HCT116 (cell line): ENCODE measurements at regions not wholly inside any gene's neighbourhood (a gene's known extent, or its start where the extent isn't known, plus 50 kb on each side); places are given as distances from the start of the nearest gene placed in this dataset.

Experiments used
- ATAC-seq: fragments of 200-7000 bp; cut with Tn5 transposase; 2 replicates; pipeline ENCODE4 v1.9.1; 2020; ENCODE audit warnings: mild to moderate bottlenecking, moderate library complexity
- BruUV-seq: library from RNA; stranded (reverse); fragments of 400-500 nt; replicated peaks from 2 replicates; lab custom pipeline; 2021; lab: Mats Ljungman, UMichigan
- CTCF ChIA-PET: fragments of 300-600 bp; sonication (Branson Sonifier 250); formaldehyde crosslinking; loops from one replicate; lab custom pipeline; 2021; ENCODE audit warnings: antibody characterized with exemption; lab: Charles Lee
- POLR2A ChIA-PET: fragments of 300-600, 350-600 bp; sonication (Branson Sonifier 250); formaldehyde crosslinking; loops from one replicate; lab custom pipeline; 2021; ENCODE audit warnings: antibody characterized with exemption; lab: Charles Lee
- RAD21 ChIA-PET, 2 experiments: fragments of 300-600 bp; sonication (Branson Sonifier 250); formaldehyde crosslinking; loops; one replicate each; lab custom pipeline; 2023; ENCODE audit warnings: low total read pairs in 2 of 2; ENCODE audit not compliant: uncharacterized antibody in 2 of 2, unreplicated experiment in 2 of 2, low non-redundant PET in 1 of 2; lab: Charles Lee
- DNase-seq: peaks from one replicate; pipeline ENCODE4 v3.0.0-alpha.2; 2010; ENCODE audit warnings: low read depth, low spot score
- H2AFZ ChIP-seq: fragments of 200-600 bp; shearing (Covaris generic), sonication (generic); 2 replicates; pipeline ENCODE4 v1.6.1; 2017; ENCODE audit warnings: low read depth, mixed run types, mixed read lengths, antibody characterized with exemption, low read length; ENCODE audit not compliant: poor library complexity, severe bottlenecking
- H3K27ac ChIP-seq: 2 replicates; pipeline ENCODE4 v1.5.1; 2012; ENCODE audit warnings: low read depth, low read length
- H3K27me3 ChIP-seq: fragments of 200-600 bp; sonication (generic); 2 replicates; pipeline ENCODE4 v1.6.1; 2016; ENCODE audit warnings: mixed run types, low read length, mixed read lengths; ENCODE audit not compliant: insufficient read depth
- H3K36me3 ChIP-seq, 2 experiments: fragments of 200-500 bp in 1 of 2; fragments of 200-600 bp in 1 of 2; sonication (Bioruptor generic) in 1 of 2; sonication (generic) in 1 of 2; 2 replicates each; pipeline versions ENCODE4 v1.5.1 to v1.6.1; 2014 to 2016; ENCODE audit warnings: low read length in 2 of 2, inconsistent platforms in 1 of 2, mixed read lengths in 1 of 2, mixed run types in 1 of 2; ENCODE audit not compliant: insufficient read depth in 2 of 2, control insufficient read depth in 1 of 2
- H3K4me1 ChIP-seq, 2 experiments: fragments of 200-600 bp in 1 of 2; sonication (generic) in 1 of 2; 2 replicates each; pipeline versions ENCODE4 v1.5.1 to v1.6.1; 2012 to 2017; ENCODE audit warnings: low read length in 2 of 2, inconsistent platforms in 1 of 2, mild to moderate bottlenecking in 1 of 2, mixed read lengths in 1 of 2, mixed run types in 1 of 2, moderate library complexity in 1 of 2; ENCODE audit not compliant: insufficient read depth in 2 of 2, control insufficient read depth in 1 of 2
- H3K4me2 ChIP-seq: fragments of 200-600 bp; sonication (generic); 2 replicates; pipeline ENCODE4 v1.6.1; 2017; ENCODE audit warnings: mixed run types, low read length, mixed read lengths
- H3K4me3 ChIP-seq, 2 experiments: fragments of 200-600 bp in 1 of 2; sonication (generic) in 1 of 2; replicated peaks in 1 of 2; 2 replicates each; pipeline ENCODE4 v1.5.1; 2011 to 2016; ENCODE audit warnings: low read length in 2 of 2, control low read depth in 1 of 2, low read depth in 1 of 2, mild to moderate bottlenecking in 1 of 2, mixed read lengths in 1 of 2, mixed run types in 1 of 2
- H3K79me2 ChIP-seq: fragments of 200-600 bp; sonication (generic); 2 replicates; pipeline ENCODE4 v1.6.1; 2017; ENCODE audit warnings: mild to moderate bottlenecking, mixed run types, low read length, moderate library complexity, mixed read lengths; ENCODE audit not compliant: insufficient read depth
- H3K9ac ChIP-seq: fragments of 200-600 bp; sonication (generic); 2 replicates; pipeline ENCODE4 v1.6.1; 2016; ENCODE audit warnings: low read length, mixed read lengths
- H3K9me2 ChIP-seq: fragments of 200-600 bp; sonication (generic), shearing (Covaris generic); 2 replicates; pipeline ENCODE4 v1.6.1; 2017; ENCODE audit warnings: mixed run types, mild to moderate bottlenecking, moderate library complexity; ENCODE audit not compliant: insufficient read depth
- H3K9me3 ChIP-seq, 2 experiments: fragments of 200-500 bp in 1 of 2; fragments of 200-600 bp in 1 of 2; sonication (Bioruptor generic) in 1 of 2; sonication (generic) in 1 of 2; 2 replicates each; pipeline ENCODE4 v1.6.1; 2014 to 2017; ENCODE audit warnings: low read length in 2 of 2, mixed read lengths in 2 of 2, inconsistent platforms in 1 of 2, low read depth in 1 of 2, mild to moderate bottlenecking in 1 of 2, mixed run types in 1 of 2, moderate library complexity in 1 of 2; ENCODE audit not compliant: control insufficient read depth in 1 of 2, insufficient read depth in 1 of 2
- H4K20me1 ChIP-seq: fragments of 200-600 bp; sonication (generic), shearing (Covaris generic); 2 replicates; pipeline ENCODE4 v1.6.1; 2017; ENCODE audit warnings: mixed run types, mild to moderate bottlenecking, moderate library complexity; ENCODE audit not compliant: insufficient read depth
- EGR1 ChIP-seq: IDR thresholded peaks from 2 replicates; pipeline ENCODE4 v1.6.1; 2012; ENCODE audit warnings: low read depth
- EZH2phosphoT487 ChIP-seq: fragments of 200-600 bp; IDR thresholded peaks from 2 replicates; pipeline ENCODE4 v1.6.1; 2018; ENCODE audit warnings: antibody characterized with exemption, borderline replicate concordance
- SIN3A ChIP-seq: IDR thresholded peaks from 2 replicates; pipeline ENCODE4 v1.6.1; 2012; ENCODE audit warnings: low read depth
- intact Hi-C: fragments of 100-400 bp; cut with micrococcal nuclease; formaldehyde crosslinking; loops from 2 replicates; pipeline ENCODE4 v1.10.0; 2022

GRCh38 chr5:39794513-39795210 is 369.9 kb upstream of the DAB2 start:
- no peaks in the 10 kb centered on the region for H3K27me3 ChIP-seq
- DNase-seq (no peak), ATAC-seq (no peak)
- no TSS peak for BruUV-seq
- intact Hi-C loops = no loop called here
- no peaks in the 10 kb centered on the region for H4K20me1 ChIP-seq
- H3K36me3 ChIP-seq = no peaks in the 10 kb centered on the region
- no peaks in the 10 kb centered on the region for H3K9me3 ChIP-seq
- H3K4me1 ChIP-seq = no peaks in the 10 kb centered on the region
- H3K9me2 ChIP-seq = no peaks in the 10 kb centered on the region
- no peak overlapping the region for H3K27ac ChIP-seq
- no peaks in the 10 kb centered on the region for H3K79me2 ChIP-seq
- H3K9ac ChIP-seq = no peak overlapping the region
- no peak overlapping the region for H3K4me3 ChIP-seq
- ChIA-PET RAD21 (no interaction called here), CTCF (no interaction called here), POLR2A (no interaction called here)
- H2AFZ ChIP-seq = no peak overlapping the region
- H3K4me2 ChIP-seq = no peak overlapping the region
- no peak for TF ChIP-seq EGR1
- TF ChIP-seq SIN3A = no peak

- intact Hi-C loops = no loop called here
- Histone ChIP-seq H4K20me1 (no peaks in the 10 kb centered on the region), H3K4me2 (no peak overlapping the region), H3K79me2 (no peaks in the 10 kb centered on the region), H3K9me3 (no peaks in the 10 kb centered on the region), H3K4me3 (no peak overlapping the region), H3K36me3 (no peaks in the 10 kb centered on the region), H2AFZ (no peak overlapping the region), H3K9me2 (no peaks in the 10 kb centered on the region), H3K27ac (no peak overlapping the region), H3K4me1 (no peaks in the 10 kb centered on the region), H3K9ac (no peak overlapping the region), H3K27me3 (no peaks in the 10 kb centered on the region)
- ATAC-seq (no peak), DNase-seq (no peak)
- no TSS peak for BruUV-seq
- POLR2A ChIA-PET = no interaction called here
- RAD21 ChIA-PET = no interaction called here
- no peak for TF ChIP-seq EZH2phosphoT487
- CTCF ChIA-PET = no interaction called here
Measured at GRCh38 chr5:39785410-39785809, 360.6 kb upstream of the DAB2 start.
